Vagina (tissue), 2 donors: ENCODE measurements at regions not wholly inside any gene's neighbourhood (a gene's known extent, or its start where the extent isn't known, plus 50 kb on each side); places are given as distances from the start of the nearest gene placed in this dataset.
"Not testable (repeated sequence)": the region's sequence is repeated elsewhere in the genome, so short reads cannot be mapped to it uniquely, and the experiment has no call there.

ENCODE experiments used
- DNase-seq, 2 donors: peaks; one replicate each; pipeline ENCODE4 v3.0.0-alpha.2; 2017; ENCODE audit errors: extremely low spot score in 2 of 2
- H3K27ac ChIP-seq: fragments of 200-600 bp; sonication (generic); one replicate; pipeline ENCODE4 v1.5.1; 2019
- H3K27me3 ChIP-seq: fragments of 200-600 bp; sonication (generic); one replicate; pipeline ENCODE4 v1.5.1; 2019
- H3K36me3 ChIP-seq, 2 donors: fragments of 200-600 bp; sonication (generic); one replicate each; pipeline ENCODE4 v1.5.1; 2017 to 2019
- H3K4me1 ChIP-seq: fragments of 200-600 bp; sonication (generic); one replicate; pipeline ENCODE4 v1.5.1; 2019
- H3K4me3 ChIP-seq, 2 donors: fragments of 200-600 bp; sonication (generic); 1 replicate in 1 of 2; 2 replicates in 1 of 2; pipeline ENCODE4 v1.5.1; 2016 to 2019
- H3K9me3 ChIP-seq: fragments of 200-600 bp; sonication (generic); one replicate; pipeline ENCODE4 v1.5.1; 2019
- CTCF ChIP-seq, 3 experiments: fragments of 450-650 bp in 2 of 3; fragments of 200-600 bp in 1 of 3; sonication (generic) in 1 of 3; IDR thresholded peaks; one replicate each; pipeline ENCODE4 v1.5.1; 2017 to 2019; ENCODE audit warnings: antibody characterized with exemption in 3 of 3, mild to moderate bottlenecking in 2 of 3, moderate library complexity in 2 of 3
- POLR2A ChIP-seq, 2 donors: fragments of 450-650 bp; IDR thresholded peaks; one replicate each; pipeline ENCODE4 v1.6.1; 2017; ENCODE audit warnings: antibody characterized with exemption in 2 of 2, mild to moderate bottlenecking in 2 of 2, moderate library complexity in 2 of 2
- POLR2AphosphoS5 ChIP-seq, 2 donors: sonication (generic); formaldehyde crosslinking; IDR thresholded peaks; one replicate each; pipeline ENCODE4 v1.9.0; 2017; ENCODE audit warnings: antibody characterized with exemption in 2 of 2, mild to moderate bottlenecking in 2 of 2, low read depth in 1 of 2; ENCODE audit not compliant: insufficient read depth in 1 of 2
- intact Hi-C: fragments of 100-400 bp; cut with DNase I; formaldehyde crosslinking; loops from one replicate; pipeline ENCODE4 v1.15.1; 2023

GRCh38 chr2:49737606-49738005, 583.3 kb upstream of the FSHR start:
- H3K27me3 ChIP-seq: no peaks in the 10 kb centered on the region

GRCh38 chr2:49732924-49733323, 578.6 kb upstream of the FSHR start:
- intact Hi-C loops: not testable (repeated sequence)

More at GRCh38 chr2:49737606-49738005, 583.3 kb upstream of the FSHR start:
- H3K36me3 ChIP-seq: no peaks in the 10 kb centered on the region
- no peak overlapping the region for H3K27ac ChIP-seq
- TF ChIP-seq CTCF (IDR thresholded peaks at IDR 0.05): no peak
- no peak for TF ChIP-seq POLR2AphosphoS5 (IDR thresholded peaks at IDR 0.05; ENCODE audit: insufficient read depth in 1 of 2, low read depth in 1 of 2)
- TF ChIP-seq POLR2A (IDR thresholded peaks at IDR 0.05): no peak
- intact Hi-C loops: no loop called here
- no peak for DNase-seq
- no peaks in the 10 kb centered on the region for H3K9me3 ChIP-seq
- H3K4me3 ChIP-seq: no peak overlapping the region
- no peaks in the 10 kb centered on the region for H3K4me1 ChIP-seq

GRCh38 chr2:49719241-49719640, 564.9 kb upstream of the FSHR start:
- Histone ChIP-seq H3K4me3 (no peak overlapping the region), H3K27ac (no peak overlapping the region), H3K9me3 (no peaks in the 10 kb centered on the region), H3K36me3 (no peaks in the 10 kb centered on the region), H3K4me1 (no peaks in the 10 kb centered on the region), H3K27me3 (no peaks in the 10 kb centered on the region)
- DNase-seq: no peak
- TF ChIP-seq POLR2A (IDR thresholded peaks at IDR 0.05) (no peak), CTCF (IDR thresholded peaks at IDR 0.05) (no peak), POLR2AphosphoS5 (IDR thresholded peaks at IDR 0.05; ENCODE audit: insufficient read depth in 1 of 2, low read depth in 1 of 2) (no peak)
- intact Hi-C loops: no loop called here

More at GRCh38 chr2:49732924-49733323, 578.6 kb upstream of the FSHR start:
- H3K9me3 ChIP-seq, H3K27me3 ChIP-seq, H3K27ac ChIP-seq, H3K4me1 ChIP-seq, DNase-seq, H3K36me3 ChIP-seq, H3K4me3 ChIP-seq: not testable (repeated sequence)

GRCh38 chr2:49715597-49715996, 561.3 kb upstream of the FSHR start:
- DNase-seq: no peak
- Histone ChIP-seq H3K27ac (no peak overlapping the region), H3K36me3 (no peaks in the 10 kb centered on the region), H3K4me3 (no peak overlapping the region), H3K4me1 (no peaks in the 10 kb centered on the region), H3K9me3 (no peaks in the 10 kb centered on the region), H3K27me3 (no peaks in the 10 kb centered on the region)
- TF ChIP-seq CTCF (IDR thresholded peaks at IDR 0.05): no peak
- TF ChIP-seq POLR2AphosphoS5 (IDR thresholded peaks at IDR 0.05; ENCODE audit: insufficient read depth in 1 of 2, low read depth in 1 of 2): no peak
- TF ChIP-seq POLR2A (IDR thresholded peaks at IDR 0.05): no peak
- intact Hi-C loops: no loop called here

- no peaks in the 10 kb centered on the region for H3K4me1 ChIP-seq
- no peaks in the 10 kb centered on the region for H3K27me3 ChIP-seq
- TF ChIP-seq POLR2A (IDR thresholded peaks at IDR 0.05) (no peak), POLR2AphosphoS5 (IDR thresholded peaks at IDR 0.05; ENCODE audit: insufficient read depth in 1 of 2, low read depth in 1 of 2) (no peak), CTCF (IDR thresholded peaks at IDR 0.05) (no peak)
- H3K9me3 ChIP-seq: no peaks in the 10 kb centered on the region
- intact Hi-C loops: no loop called here
- no peak overlapping the region for H3K27ac ChIP-seq
- no peaks in the 10 kb centered on the region for H3K36me3 ChIP-seq
- no peak for DNase-seq
- H3K4me3 ChIP-seq: no peak overlapping the region
Observed at GRCh38 chr2:49714454-49714853, 560.1 kb upstream of the FSHR start.

- DNase-seq: no peak
- no peaks in the 10 kb centered on the region for H3K4me1 ChIP-seq
- no peak overlapping the region for H3K4me3 ChIP-seq
- TF ChIP-seq POLR2A (IDR thresholded peaks at IDR 0.05) (no peak), POLR2AphosphoS5 (IDR thresholded peaks at IDR 0.05; ENCODE audit: insufficient read depth in 1 of 2, low read depth in 1 of 2) (no peak), CTCF (IDR thresholded peaks at IDR 0.05) (no peak)
- intact Hi-C loops: no loop called here
- no peaks in the 10 kb centered on the region for H3K9me3 ChIP-seq
- no peaks in the 10 kb centered on the region for H3K36me3 ChIP-seq
- no peak overlapping the region for H3K27ac ChIP-seq
- H3K27me3 ChIP-seq: no peaks in the 10 kb centered on the region
Observed at GRCh38 chr2:49702740-49703139, 548.4 kb upstream of the FSHR start.
